Epithelial cell of proximal tubule (primary cell): ENCODE measurements at regions not wholly inside any gene's neighbourhood (a gene's known extent, or its start where the extent isn't known, plus 50 kb on each side); places are given as distances from the start of the nearest gene placed in this dataset.

Experiments
- DNase-seq: peaks from one replicate; pipeline ENCODE4 v3.0.0-alpha.2; 2011; ENCODE audit warnings: low read depth
- H3K4me3 ChIP-seq: 2 replicates; pipeline ENCODE4 v1.5.1; 2011; ENCODE audit warnings: low read depth, mild to moderate bottlenecking, low read length
- CTCF ChIP-seq: conservative IDR thresholded peaks from 2 replicates; pipeline ENCODE4 v1.5.1; 2012; ENCODE audit warnings: low read depth, mild to moderate bottlenecking, low read length

DNA sequence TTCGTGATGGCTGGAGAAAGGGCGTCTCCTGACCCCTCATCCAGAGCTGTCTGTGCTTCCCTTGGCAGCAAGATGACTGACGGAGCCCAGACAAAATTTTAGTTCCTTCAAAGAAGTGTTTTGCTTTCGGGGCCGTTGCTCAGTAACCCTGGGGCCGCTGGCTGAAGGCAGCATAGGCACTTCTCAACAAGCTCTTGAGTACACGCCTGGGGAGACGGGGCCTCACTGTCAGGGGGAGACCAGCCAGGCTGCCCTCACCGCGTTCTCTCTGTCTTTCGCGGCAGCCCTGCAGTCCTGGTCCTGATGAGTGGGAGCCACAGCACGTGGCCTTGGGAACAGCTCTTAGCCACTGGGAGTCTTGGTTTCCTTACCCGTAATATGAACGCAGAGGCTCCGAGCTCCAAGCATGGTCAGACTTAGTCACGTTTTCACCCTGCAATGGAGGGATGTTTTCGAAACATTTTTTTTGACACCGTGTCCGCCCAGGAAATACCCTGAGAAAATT, 86.0 kb downstream of the IRF8 start:
- DNase-seq: no peak
- no peak for TF ChIP-seq CTCF
- H3K4me3 ChIP-seq: no peak overlapping the region

GRCh38 chr16:85986931-85987749, 88.2 kb downstream of the IRF8 start:
- H3K4me3 ChIP-seq: no peak overlapping the region
- DNase-seq: no peak
- TF ChIP-seq CTCF: peak; percentile 42

- no peak for DNase-seq
- TF ChIP-seq CTCF: no peak
These were observed 88.8 kb downstream of the IRF8 start for GRCh38 chr16:85987750-85988078.

GRCh38 chr16:85988306-85988705, 89.3 kb downstream of the IRF8 start:
- DNase-seq: no peak
- H3K4me3 ChIP-seq: no peak overlapping the region
- no peak for TF ChIP-seq CTCF

More at GRCh38 chr16:85987750-85988078, 88.8 kb downstream of the IRF8 start:
- no peak overlapping the region for H3K4me3 ChIP-seq

DNA sequence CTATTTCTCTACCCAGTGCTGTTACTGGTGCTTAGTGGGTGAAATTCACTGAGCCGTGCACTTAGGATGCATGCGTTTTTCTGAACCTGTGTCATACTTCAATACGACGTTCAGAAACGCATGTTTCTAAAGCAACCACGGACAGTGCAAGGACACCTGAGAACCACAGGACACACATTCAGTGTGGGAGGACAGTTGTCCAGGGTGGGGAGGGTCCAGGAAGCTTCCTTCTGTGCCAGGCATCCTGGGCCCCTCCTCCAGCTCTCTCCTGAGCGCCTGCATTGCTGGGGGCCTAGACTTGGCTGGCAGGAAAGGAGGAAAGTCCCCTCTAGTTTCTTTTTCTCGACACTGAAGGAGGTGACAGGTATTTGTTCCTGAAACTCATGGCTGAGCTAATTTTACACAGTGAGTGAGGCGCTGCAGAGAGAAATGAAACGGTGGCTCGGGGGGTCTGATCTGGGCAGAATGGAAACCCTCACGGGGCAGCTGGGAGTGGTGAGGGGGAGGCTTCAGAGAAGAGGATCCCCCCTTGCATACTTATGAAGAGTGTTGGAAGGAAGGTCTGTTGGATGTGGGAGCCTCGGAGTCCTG, 89.9 kb downstream of the IRF8 start:
- no peak for TF ChIP-seq CTCF
- H3K4me3 ChIP-seq: no peak overlapping the region
- no peak for DNase-seq

DNA sequence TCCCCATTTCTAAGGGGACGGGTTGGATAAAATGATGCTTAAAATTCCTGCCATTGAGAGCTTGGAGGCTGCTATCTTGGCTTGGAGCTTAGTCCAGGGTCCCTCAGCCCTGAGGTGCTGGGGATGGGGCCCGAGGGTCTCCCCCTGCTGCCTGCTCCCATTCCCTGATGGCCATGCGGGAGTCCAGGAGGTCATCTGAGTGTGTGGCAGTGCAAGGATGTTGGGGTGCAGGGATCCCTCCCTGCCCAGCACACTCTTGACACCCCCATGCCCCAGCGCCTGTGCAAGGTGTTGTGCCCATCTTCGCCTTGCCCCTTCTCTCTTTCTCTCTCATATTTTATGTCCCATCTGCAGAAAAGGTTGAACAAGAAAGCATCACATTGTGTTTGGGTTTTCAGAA, 90.4 kb downstream of the IRF8 start:
- TF ChIP-seq CTCF: no peak
- no peak for DNase-seq

More for the DNA sequence above, 90.4 kb downstream of the IRF8 start:
- H3K4me3 ChIP-seq: no peak overlapping the region
